ENCODE measurements at regions not wholly inside any gene's neighbourhood (a gene's known extent, or its start where the extent isn't known, plus 50 kb on each side); places are given as distances from the start of the nearest gene placed in this dataset.

DNA sequence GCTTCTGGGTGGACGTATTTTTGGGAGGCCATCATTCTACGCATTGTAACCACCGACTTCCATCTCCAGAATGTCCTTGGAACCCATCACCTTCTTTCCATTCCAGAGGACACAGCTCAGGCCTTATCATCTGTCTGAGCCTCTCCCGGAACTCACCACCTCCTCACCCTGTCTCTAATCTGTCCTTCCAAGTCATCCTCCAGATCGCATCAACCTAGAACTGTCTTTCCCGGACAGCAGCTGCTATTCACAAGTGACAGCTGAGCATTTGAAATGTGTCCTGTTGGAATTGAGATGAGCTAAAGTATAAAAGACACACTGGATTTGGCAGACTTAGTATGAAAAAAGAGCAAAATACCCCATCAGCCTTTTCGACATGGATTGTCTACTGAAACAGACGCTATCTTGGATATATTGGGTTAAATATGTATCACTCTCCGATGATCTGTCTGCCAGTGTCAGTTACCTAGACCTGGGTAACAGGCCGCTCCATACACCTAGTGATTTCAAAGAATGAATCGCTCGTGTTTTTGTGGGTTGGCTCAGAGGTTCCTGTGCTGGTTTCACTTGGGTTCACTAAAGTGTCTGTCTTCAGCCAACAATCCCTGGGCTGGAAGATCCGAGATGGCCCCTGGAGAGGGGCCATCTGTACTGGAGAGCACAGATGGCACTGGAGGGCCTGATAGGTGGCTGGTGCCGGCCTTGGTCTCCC is 104.4 kb upstream of the RFLNA start:
- Histone ChIP-seq H4K20me1 (ENCODE audit: insufficient read depth, low read length) (no peaks in the 10 kb centered on the region), H3K4me1 (ENCODE audit: insufficient read depth, low read length) (peaks cover 9% of the 10 kb centered on the region), H3K4me3 (replicated peaks in 1 of 3; ENCODE audit: insufficient read depth in 1 of 3, low read depth in 2 of 3, low read length in 3 of 3) (no peak overlapping the region), H3K79me2 (ENCODE audit: insufficient read depth, low read length) (no peaks in the 10 kb centered on the region), H2AFZ (ENCODE audit: low read length) (no peak overlapping the region), H3K27ac (ENCODE audit: extremely low read length, insufficient read depth, low read length) (no peak overlapping the region), H3K9me3 (ENCODE audit: low read length) (no peaks in the 10 kb centered on the region), H3K27me3 (ENCODE audit: control insufficient read depth in 1 of 2, insufficient read depth in 2 of 2, low read length in 2 of 2) (peaks cover 0 to 34% of the 10 kb centered on the region in 2 experiments; a peak in 4 of 5 replicates), H3K4me2 (ENCODE audit: low read depth, low read length) (no peak overlapping the region), H3K9ac (ENCODE audit: insufficient read depth, low read depth, low read length) (no peak overlapping the region), H3K36me3 (replicated peaks in 1 of 2; ENCODE audit: control insufficient read depth in 1 of 2, insufficient read depth in 2 of 2, low read length in 2 of 2) (no peaks in the 10 kb centered on the region)
- TF ChIP-seq ZNF468 (CRISPR knock-in tag; IDR thresholded peaks at IDR 0.05) (no peak), ZNF230 (CRISPR knock-in tag; IDR thresholded peaks at IDR 0.05) (no peak), CREB1 (IDR thresholded peaks at IDR 0.05) (no peak), CREB1 (CRISPR knock-in tag; IDR thresholded peaks at IDR 0.05) (no peak), MAFG (CRISPR knock-in tag; IDR thresholded peaks at IDR 0.05) (no peak)
- POLR2A ChIA-PET = no interaction called here
- FAIRE-seq (no peak), DNase-seq (ENCODE audit: low spot score) (no peak), ATAC-seq (no peak)
- in situ Hi-C loops (cut with HindIII; ENCODE audit: extremely low pct_ligation_motif_present, low pct_unique_long_range_greater_than_20kb) (no loop called here), intact Hi-C loops (cut with micrococcal nuclease; ENCODE audit: unreplicated experiment) (no loop called here)
- WGBS (ENCODE audit: low lambda C conversion rate) = 68% methylated on average over 12 of the region's 14 CpGs
- CTCF ChIA-PET (ENCODE audit: low intra/inter-chr PET ratio, low total read pairs) = no interaction called here
- no TSS peak for BruUV-seq (replicated peaks)

DNA sequence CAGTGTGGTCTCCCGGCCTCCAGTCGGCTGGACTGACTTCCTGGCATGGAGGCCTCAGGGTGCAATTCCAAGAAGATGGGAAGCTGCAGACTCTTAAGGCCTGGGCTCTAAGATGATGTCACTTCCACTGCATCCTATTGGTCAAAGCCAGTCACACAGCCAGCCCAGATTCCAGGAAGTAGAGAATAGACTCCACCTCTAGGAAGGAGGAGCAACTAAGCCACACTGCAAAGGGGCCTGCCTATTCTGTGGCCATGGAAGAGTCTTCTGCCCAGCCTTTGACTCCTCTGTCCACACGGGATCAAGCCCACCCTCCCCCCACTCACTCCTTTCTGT is 103.9 kb upstream of the RFLNA start:
- H3K79me2 ChIP-seq (ENCODE audit: insufficient read depth, low read length) = no peaks in the 10 kb centered on the region
- intact Hi-C loops (cut with micrococcal nuclease; ENCODE audit: unreplicated experiment) (no loop called here), in situ Hi-C loops (cut with HindIII; ENCODE audit: extremely low pct_ligation_motif_present, low pct_unique_long_range_greater_than_20kb) (no loop called here)
- H3K9ac ChIP-seq (ENCODE audit: insufficient read depth, low read depth, low read length) = no peak overlapping the region
- ChIA-PET POLR2A (no interaction called here), CTCF (ENCODE audit: low intra/inter-chr PET ratio, low total read pairs) (no interaction called here)
- no peak overlapping the region for H3K4me2 ChIP-seq (ENCODE audit: low read depth, low read length)
- H2AFZ ChIP-seq (ENCODE audit: low read length) = no peak overlapping the region
- DNase-seq (ENCODE audit: low spot score) (no peak), ATAC-seq (no peak), FAIRE-seq (no peak)
- WGBS (ENCODE audit: low lambda C conversion rate) = no CpG with 5 or more reads among the region's 3 CpGs
- no TSS peak for BruUV-seq (replicated peaks)
- H3K36me3 ChIP-seq (replicated peaks in 1 of 2; ENCODE audit: control insufficient read depth in 1 of 2, insufficient read depth in 2 of 2, low read length in 2 of 2) = no peaks in the 10 kb centered on the region
- no peak overlapping the region for H3K27ac ChIP-seq (ENCODE audit: extremely low read length, insufficient read depth, low read length)
- peaks cover 0 to 34% of the 10 kb centered on the region in 2 experiments; a peak in 4 of 5 replicates for H3K27me3 ChIP-seq (ENCODE audit: control insufficient read depth in 1 of 2, insufficient read depth in 2 of 2, low read length in 2 of 2)
- H3K9me3 ChIP-seq (ENCODE audit: low read length) = no peaks in the 10 kb centered on the region
- no peaks in the 10 kb centered on the region for H4K20me1 ChIP-seq (ENCODE audit: insufficient read depth, low read length)
- peaks cover 9% of the 10 kb centered on the region for H3K4me1 ChIP-seq (ENCODE audit: insufficient read depth, low read length)
- no peak overlapping the region for H3K4me3 ChIP-seq (replicated peaks in 1 of 3; ENCODE audit: insufficient read depth in 1 of 3, low read depth in 2 of 3, low read length in 3 of 3)
- no peak for TF ChIP-seq ZNF776 (CRISPR knock-in tag; IDR thresholded peaks at IDR 0.05)
- no peak for TF ChIP-seq SOX5 (CRISPR knock-in tag; IDR thresholded peaks at IDR 0.05; ENCODE audit: borderline replicate concordance)
- TF ChIP-seq ZNF430 (CRISPR knock-in tag; IDR thresholded peaks at IDR 0.05) = no peak
- TF ChIP-seq ZNF543 (CRISPR knock-in tag; IDR thresholded peaks at IDR 0.05) = no peak
- TF ChIP-seq HCFC1 (IDR thresholded peaks at IDR 0.05; ENCODE audit: low read depth, low read length) = no peak
- TF ChIP-seq, protein P1, sequence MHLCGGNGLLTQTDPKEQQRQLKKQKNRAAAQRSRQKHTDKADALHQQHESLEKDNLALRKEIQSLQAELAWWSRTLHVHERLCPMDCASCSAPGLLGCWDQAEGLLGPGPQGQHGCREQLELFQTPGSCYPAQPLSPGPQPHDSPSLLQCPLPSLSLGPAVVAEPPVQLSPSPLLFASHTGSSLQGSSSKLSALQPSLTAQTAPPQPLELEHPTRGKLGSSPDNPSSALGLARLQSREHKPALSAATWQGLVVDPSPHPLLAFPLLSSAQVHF (CRISPR knock-in tag; IDR thresholded peaks at IDR 0.05) = no peak
- TF ChIP-seq, protein P2, sequence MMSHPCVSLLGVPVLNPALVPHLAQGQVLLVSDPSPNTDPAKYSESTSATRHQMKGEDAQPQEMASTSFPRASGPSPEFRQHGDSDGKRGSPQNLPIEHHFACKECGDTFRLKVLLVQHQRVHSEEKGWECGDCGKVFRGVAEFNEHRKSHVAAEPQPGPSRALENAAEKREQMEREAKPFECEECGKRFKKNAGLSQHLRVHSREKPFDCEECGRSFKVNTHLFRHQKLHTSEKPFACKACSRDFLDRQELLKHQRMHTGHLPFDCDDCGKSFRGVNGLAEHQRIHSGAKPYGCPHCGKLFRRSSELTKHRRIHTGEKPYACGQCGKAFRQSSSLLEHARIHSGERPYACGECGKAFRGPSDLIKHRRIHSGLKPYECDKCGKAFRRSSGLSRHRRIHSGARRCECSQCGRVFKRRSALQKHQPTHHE (CRISPR knock-in tag; IDR thresholded peaks at IDR 0.05; ENCODE audit: borderline replicate concordance) = no peak
- no peak for TF ChIP-seq SMYD3 (CRISPR knock-in tag; IDR thresholded peaks at IDR 0.05)
- TF ChIP-seq, protein P3, sequence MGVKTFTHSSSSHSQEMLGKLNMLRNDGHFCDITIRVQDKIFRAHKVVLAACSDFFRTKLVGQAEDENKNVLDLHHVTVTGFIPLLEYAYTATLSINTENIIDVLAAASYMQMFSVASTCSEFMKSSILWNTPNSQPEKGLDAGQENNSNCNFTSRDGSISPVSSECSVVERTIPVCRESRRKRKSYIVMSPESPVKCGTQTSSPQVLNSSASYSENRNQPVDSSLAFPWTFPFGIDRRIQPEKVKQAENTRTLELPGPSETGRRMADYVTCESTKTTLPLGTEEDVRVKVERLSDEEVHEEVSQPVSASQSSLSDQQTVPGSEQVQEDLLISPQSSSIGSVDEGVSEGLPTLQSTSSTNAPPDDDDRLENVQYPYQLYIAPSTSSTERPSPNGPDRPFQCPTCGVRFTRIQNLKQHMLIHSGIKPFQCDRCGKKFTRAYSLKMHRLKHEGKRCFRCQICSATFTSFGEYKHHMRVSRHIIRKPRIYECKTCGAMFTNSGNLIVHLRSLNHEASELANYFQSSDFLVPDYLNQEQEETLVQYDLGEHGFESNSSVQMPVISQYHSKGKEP (CRISPR knock-in tag; IDR thresholded peaks at IDR 0.05) = no peak
